ENCODE measurements at regions not wholly inside any gene's neighbourhood (a gene's known extent, or its start where the extent isn't known, plus 50 kb on each side); places are given as distances from the start of the nearest gene placed in this dataset.

- no peak for TF ChIP-seq POLR2AphosphoS5 (IDR thresholded peaks at IDR 0.05; ENCODE audit: low read depth)
- TF ChIP-seq CTCF (IDR thresholded peaks at IDR 0.05; ENCODE audit: insufficient read depth, low read length), result no peak
- no peak for TF ChIP-seq REST (IDR thresholded peaks at IDR 0.05; ENCODE audit: insufficient replicate concordance, low read depth)
- no peak for TF ChIP-seq GABPA (IDR thresholded peaks at IDR 0.05; ENCODE audit: low read depth)
- no peak for TF ChIP-seq SPI1 (IDR thresholded peaks at IDR 0.05; ENCODE audit: borderline replicate concordance, low read depth)
Measured at GRCh38 chr14:97539411-97539795, 742.2 kb downstream of the VRK1 start.
